ENCODE measurements at regions not wholly inside any gene's neighbourhood (a gene's known extent, or its start where the extent isn't known, plus 50 kb on each side); places are given as distances from the start of the nearest gene placed in this dataset.
A peak's percentile ranks its signal among the peaks of the same experiment; 100 is the strongest.

DNA sequence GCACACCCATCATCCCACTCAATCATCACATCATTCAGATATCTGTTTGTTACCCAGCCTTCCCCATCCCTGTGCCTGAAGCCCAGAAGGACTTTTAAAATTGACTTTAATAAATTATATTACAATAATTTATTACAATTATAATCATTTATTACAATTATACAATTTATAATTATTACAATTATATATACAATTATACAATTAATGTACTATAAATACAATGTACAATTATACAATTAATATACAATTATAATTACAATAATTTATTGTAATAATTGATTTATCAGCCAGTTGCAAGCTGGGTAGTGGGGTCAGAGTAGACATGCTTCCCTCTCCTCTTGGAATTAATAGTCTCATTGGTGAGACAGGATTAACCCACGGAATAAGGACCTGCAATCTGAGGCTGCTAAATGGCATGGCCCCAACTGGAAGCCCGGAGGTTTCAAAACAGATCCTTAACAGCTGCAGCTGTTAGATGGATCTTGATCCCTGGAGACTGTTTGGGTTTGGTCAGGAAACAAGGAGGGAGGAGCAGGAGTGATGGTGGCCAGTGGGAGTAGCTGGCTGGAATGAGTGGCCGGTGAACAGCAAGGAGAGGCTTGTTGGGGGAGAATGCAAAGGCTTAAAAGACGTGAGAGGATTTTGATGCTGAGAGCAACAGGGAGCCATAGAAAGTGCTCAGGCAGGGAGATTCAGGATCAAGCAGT is 402.8 kb upstream of the PODXL start:
- Histone ChIP-seq H3K27me3 (ENCODE audit: low read depth, low read length) (no peaks in the 10 kb centered on the region), H3K27ac (ENCODE audit: low read length) (no peak overlapping the region), H3K4me3 (ENCODE audit: low read depth in 1 of 2, low read length in 2 of 2) (no peak overlapping the region), H3K36me3 (ENCODE audit: control insufficient read depth in 1 of 2, insufficient read depth in 2 of 2, low read length in 2 of 2) (no peaks in the 10 kb centered on the region), H3K9me3 (ENCODE audit: control insufficient read depth in 1 of 2, low read length in 2 of 2) (no peaks in the 10 kb centered on the region), H3K4me1 (ENCODE audit: control insufficient read depth in 1 of 2, insufficient read depth in 2 of 2, low read length in 2 of 2) (no peaks in the 10 kb centered on the region)

DNA sequence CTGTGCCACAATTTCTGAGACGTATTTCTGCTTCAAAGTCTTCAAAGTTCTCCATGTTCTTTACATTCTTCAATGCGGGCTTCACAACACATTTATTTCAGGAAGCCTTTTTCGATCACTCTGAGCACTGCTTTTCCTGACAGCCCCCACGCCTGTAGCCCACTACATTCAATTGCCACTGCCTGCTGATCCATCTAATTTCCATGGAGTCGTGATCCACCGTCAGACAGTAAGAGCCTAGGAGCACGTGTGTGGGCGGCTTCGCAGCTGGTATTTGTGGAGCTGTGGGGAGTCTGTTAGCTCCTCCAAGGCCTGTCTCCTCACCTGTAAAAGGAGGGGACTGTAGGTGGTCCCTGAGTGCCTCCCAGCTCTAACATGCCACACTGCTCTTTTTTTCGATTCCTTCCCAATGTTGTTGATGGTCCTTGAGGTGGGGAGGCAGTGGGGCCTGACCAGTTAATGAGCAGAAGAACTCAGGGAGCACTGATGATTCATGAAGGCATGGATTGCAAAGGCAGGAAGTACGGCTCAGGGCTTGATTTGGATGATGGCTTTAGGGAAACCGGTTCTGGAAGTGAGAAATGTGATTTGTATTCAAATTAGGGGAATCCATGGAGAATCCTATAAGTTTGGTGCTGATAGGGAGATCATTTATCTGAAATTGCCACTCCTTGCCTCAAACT is 401.1 kb upstream of the PODXL start:
- no peak overlapping the region for H3K4me3 ChIP-seq (ENCODE audit: low read depth in 1 of 2, low read length in 2 of 2)
- no peaks in the 10 kb centered on the region for H3K4me1 ChIP-seq (ENCODE audit: control insufficient read depth in 1 of 2, insufficient read depth in 2 of 2, low read length in 2 of 2)
- no peaks in the 10 kb centered on the region for H3K9me3 ChIP-seq (ENCODE audit: control insufficient read depth in 1 of 2, low read length in 2 of 2)
- no peaks in the 10 kb centered on the region for H3K36me3 ChIP-seq (ENCODE audit: control insufficient read depth in 1 of 2, insufficient read depth in 2 of 2, low read length in 2 of 2)
- H3K27me3 ChIP-seq (ENCODE audit: low read depth, low read length), result no peaks in the 10 kb centered on the region
- H3K27ac ChIP-seq (ENCODE audit: low read length), result no peak overlapping the region

DNA sequence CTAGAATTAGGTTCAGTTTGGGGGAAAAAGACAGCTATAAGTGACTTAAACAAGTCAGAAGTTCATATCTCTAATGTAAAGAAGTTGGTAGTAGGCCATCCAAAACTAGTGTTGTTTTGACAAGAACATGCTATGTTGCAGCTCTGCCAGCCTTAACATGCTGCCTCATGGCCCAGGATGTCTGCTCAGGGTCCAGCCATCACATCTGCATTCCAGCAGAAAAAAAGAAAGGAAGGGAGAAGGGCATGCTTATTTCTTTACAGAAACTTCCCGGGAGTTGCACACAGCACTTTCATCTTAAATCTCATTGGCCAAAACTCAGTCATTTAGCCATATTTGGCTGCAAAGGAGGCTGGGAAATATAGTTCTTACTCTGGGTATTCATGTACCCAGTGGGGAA is 400.4 kb upstream of the PODXL start:
- Histone ChIP-seq H3K27ac (ENCODE audit: low read length) (no peak overlapping the region), H3K36me3 (ENCODE audit: control insufficient read depth in 1 of 2, insufficient read depth in 2 of 2, low read length in 2 of 2) (no peaks in the 10 kb centered on the region), H3K4me3 (ENCODE audit: low read depth in 1 of 2, low read length in 2 of 2) (no peak overlapping the region), H3K4me1 (ENCODE audit: control insufficient read depth in 1 of 2, insufficient read depth in 2 of 2, low read length in 2 of 2) (no peaks in the 10 kb centered on the region), H3K27me3 (ENCODE audit: low read depth, low read length) (no peaks in the 10 kb centered on the region), H3K9me3 (ENCODE audit: control insufficient read depth in 1 of 2, low read length in 2 of 2) (no peaks in the 10 kb centered on the region)

DNA sequence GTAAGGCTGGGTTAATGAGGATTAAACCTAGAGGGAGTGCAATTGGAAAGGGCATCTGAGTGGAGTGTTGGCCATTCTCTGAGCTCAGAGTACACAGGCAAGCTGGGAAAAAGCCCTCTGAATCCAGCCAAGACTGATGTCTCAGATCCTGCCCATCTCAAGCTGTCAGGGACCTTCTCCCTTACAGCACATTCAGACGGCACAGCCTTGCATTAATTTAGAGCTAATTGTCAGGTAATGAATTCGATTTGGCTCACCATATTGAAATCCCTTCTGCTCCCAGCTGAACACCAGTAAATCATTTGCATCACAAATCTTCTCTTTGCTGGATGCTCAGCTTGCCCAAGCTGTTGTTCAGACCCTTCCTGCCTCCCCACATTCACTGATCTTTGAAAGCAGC is 399.3 kb upstream of the PODXL start:
- Histone ChIP-seq H3K4me1 (ENCODE audit: control insufficient read depth in 1 of 2, insufficient read depth in 2 of 2, low read length in 2 of 2) (peaks cover 0 to under 1% of the 10 kb centered on the region in 2 donors), H3K4me3 (ENCODE audit: low read depth in 1 of 2, low read length in 2 of 2) (no peak overlapping the region), H3K27me3 (ENCODE audit: low read depth, low read length) (no peaks in the 10 kb centered on the region), H3K27ac (ENCODE audit: low read length) (no peak overlapping the region), H3K36me3 (ENCODE audit: control insufficient read depth in 1 of 2, insufficient read depth in 2 of 2, low read length in 2 of 2) (no peaks in the 10 kb centered on the region), H3K9me3 (ENCODE audit: control insufficient read depth in 1 of 2, low read length in 2 of 2) (no peaks in the 10 kb centered on the region)

DNA sequence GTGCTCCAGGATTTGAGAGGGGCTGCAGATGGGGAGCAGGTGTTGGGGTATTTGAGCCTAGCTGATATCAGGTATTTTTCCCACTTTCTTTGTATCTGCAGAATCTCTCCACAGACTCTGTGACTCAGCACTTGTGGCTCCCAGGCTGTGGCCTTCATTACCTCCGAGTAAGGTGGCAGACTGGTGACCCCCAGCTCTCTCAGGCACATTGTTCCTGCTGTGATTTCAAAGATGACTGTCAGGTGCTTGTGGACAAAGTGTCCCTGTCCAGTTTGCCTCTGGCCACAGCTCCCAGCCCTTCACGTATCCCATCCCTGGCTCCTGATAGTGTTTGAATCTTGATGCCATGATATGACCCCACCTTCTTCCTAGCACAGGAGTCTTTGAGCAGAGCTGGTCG is 396.8 kb upstream of the PODXL start:
- Histone ChIP-seq H3K27me3 (ENCODE audit: low read depth, low read length) (no peaks in the 10 kb centered on the region), H3K9me3 (ENCODE audit: control insufficient read depth in 1 of 2, low read length in 2 of 2) (no peaks in the 10 kb centered on the region)

DNA sequence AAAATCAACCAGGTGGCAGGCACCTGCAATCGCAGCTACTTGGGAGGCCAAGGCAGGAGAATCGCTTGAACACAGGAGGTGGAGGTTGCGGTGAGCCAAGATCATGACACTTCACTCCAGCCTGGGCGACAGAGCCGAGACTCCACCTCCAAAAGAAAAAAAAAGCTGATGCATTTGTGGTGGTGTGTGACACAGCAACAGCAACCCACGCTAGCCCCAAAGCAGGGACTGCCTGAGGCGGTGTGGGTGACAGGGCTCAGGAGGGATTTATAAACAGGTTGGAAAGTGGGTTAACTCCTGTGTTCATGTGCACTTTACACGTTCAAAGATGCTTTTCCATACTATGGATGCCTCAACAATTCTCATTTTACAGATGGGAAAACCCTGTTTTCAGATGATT is 395.9 kb upstream of the PODXL start:
- Histone ChIP-seq H3K4me1 (ENCODE audit: control insufficient read depth in 1 of 2, insufficient read depth in 2 of 2, low read length in 2 of 2) (peaks cover 0 to 9% of the 10 kb centered on the region in 2 donors), H3K36me3 (ENCODE audit: control insufficient read depth in 1 of 2, insufficient read depth in 2 of 2, low read length in 2 of 2) (no peaks in the 10 kb centered on the region), H3K9me3 (ENCODE audit: control insufficient read depth in 1 of 2, low read length in 2 of 2) (no peaks in the 10 kb centered on the region), H3K27me3 (ENCODE audit: low read depth, low read length) (no peaks in the 10 kb centered on the region), H3K4me3 (ENCODE audit: low read depth in 1 of 2, low read length in 2 of 2) (no peak overlapping the region), H3K27ac (ENCODE audit: low read length) (no peak overlapping the region)

More for the DNA sequence above, 396.8 kb upstream of the PODXL start:
- Histone ChIP-seq H3K4me1 (ENCODE audit: control insufficient read depth in 1 of 2, insufficient read depth in 2 of 2, low read length in 2 of 2) (peaks cover 0 to 9% of the 10 kb centered on the region in 2 donors), H3K36me3 (ENCODE audit: control insufficient read depth in 1 of 2, insufficient read depth in 2 of 2, low read length in 2 of 2) (no peaks in the 10 kb centered on the region), H3K27ac (ENCODE audit: low read length) (no peak overlapping the region), H3K4me3 (ENCODE audit: low read depth in 1 of 2, low read length in 2 of 2) (no peak overlapping the region)

DNA sequence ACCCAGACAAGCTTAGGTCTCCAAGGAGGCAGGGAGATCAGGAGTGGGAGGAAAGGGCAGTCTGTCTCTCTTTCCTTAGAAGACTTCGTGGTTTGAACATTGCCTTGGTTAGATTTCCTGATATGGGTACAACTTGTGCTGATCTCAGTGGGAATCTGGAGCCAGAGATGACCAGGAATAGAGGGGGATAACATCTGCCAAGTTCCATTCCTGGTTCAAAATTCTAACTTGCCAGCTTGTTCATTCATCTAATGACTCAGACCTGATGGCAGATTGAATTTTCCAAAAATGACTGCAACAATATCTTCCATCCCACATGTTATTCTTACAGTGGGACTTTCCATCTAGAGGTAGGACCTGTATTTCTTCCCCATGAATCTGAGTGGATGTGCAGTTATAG is 394.3 kb upstream of the PODXL start:
- Histone ChIP-seq H3K27me3 (ENCODE audit: low read depth, low read length) (peaks cover 9% of the 10 kb centered on the region), H3K27ac (ENCODE audit: low read length) (no peak overlapping the region), H3K36me3 (ENCODE audit: control insufficient read depth in 1 of 2, insufficient read depth in 2 of 2, low read length in 2 of 2) (no peaks in the 10 kb centered on the region), H3K4me3 (ENCODE audit: low read depth in 1 of 2, low read length in 2 of 2) (no peak overlapping the region), H3K4me1 (ENCODE audit: control insufficient read depth in 1 of 2, insufficient read depth in 2 of 2, low read length in 2 of 2) (peaks cover 0 to 9% of the 10 kb centered on the region in 2 donors), H3K9me3 (ENCODE audit: control insufficient read depth in 1 of 2, low read length in 2 of 2) (no peaks in the 10 kb centered on the region)

DNA sequence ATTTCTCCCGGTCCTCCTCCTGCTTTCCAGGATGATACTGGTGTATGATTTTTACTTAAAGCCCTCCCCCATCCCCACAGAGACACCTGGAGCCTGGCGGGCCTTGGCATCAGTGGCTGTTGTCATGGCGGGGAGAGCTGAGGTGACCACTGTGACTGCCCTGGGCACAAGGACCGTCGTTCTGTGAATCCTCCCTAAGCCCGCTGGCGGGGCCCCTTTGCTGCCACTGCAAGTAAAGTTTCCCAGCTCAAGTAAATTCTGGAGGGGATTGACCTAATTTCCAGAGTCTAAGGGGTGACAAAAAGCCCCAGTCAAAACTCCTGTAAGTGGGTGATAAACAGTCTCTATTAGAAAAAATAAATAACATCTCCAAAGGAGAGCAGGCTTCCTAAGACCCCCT is 393.2 kb upstream of the PODXL start:
- peaks cover 16% of the 10 kb centered on the region for H3K27me3 ChIP-seq (ENCODE audit: low read depth, low read length)
- no peaks in the 10 kb centered on the region for H3K9me3 ChIP-seq (ENCODE audit: control insufficient read depth in 1 of 2, low read length in 2 of 2)
- no peak overlapping the region for H3K4me3 ChIP-seq (ENCODE audit: low read depth in 1 of 2, low read length in 2 of 2)
- no peaks in the 10 kb centered on the region for H3K36me3 ChIP-seq (ENCODE audit: control insufficient read depth in 1 of 2, insufficient read depth in 2 of 2, low read length in 2 of 2)
- H3K27ac ChIP-seq (ENCODE audit: low read length), result no peak overlapping the region
- H3K4me1 ChIP-seq (ENCODE audit: control insufficient read depth in 1 of 2, insufficient read depth in 2 of 2, low read length in 2 of 2), result peaks cover 0 to 9% of the 10 kb centered on the region in 2 donors

DNA sequence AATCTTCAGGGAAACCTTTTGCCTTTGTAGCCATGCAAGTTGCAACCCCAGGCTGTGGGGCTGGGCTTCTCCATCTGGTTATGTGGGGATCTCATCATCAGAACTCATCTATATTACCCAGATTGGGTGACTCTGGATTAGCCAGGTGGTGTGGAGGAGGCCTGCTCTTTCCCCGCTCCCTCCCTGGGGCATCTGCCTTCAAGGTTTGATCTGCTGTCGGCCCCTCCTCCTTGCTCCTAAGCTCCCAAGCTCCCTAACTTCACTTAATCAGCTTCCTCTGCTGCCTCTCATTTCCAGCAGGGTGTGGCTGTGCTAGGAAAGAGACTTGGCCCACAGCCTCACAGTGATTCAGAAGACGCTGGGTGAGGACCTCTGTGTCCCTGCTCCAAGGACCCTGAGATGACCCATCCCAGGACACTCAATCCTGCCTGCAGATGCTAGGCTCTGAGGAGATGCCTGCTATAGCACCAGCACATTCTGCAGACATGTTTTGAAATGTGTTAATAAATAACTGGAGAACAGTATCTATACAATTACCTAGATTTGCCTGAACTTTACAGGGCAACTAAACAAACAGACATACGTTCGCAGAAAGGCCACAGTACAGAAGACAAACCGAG is 392.1 kb upstream of the PODXL start:
- H3K4me3 ChIP-seq (ENCODE audit: low read depth in 1 of 2, low read length in 2 of 2), result no peak overlapping the region
- no peaks in the 10 kb centered on the region for H3K36me3 ChIP-seq (ENCODE audit: control insufficient read depth in 1 of 2, insufficient read depth in 2 of 2, low read length in 2 of 2)
- H3K27ac ChIP-seq (ENCODE audit: low read length), result no peak overlapping the region
- no peaks in the 10 kb centered on the region for H3K9me3 ChIP-seq (ENCODE audit: control insufficient read depth in 1 of 2, low read length in 2 of 2)
- H3K27me3 ChIP-seq (ENCODE audit: low read depth, low read length), result peaks cover 18% of the 10 kb centered on the region
- peaks cover 0 to 9% of the 10 kb centered on the region in 2 donors for H3K4me1 ChIP-seq (ENCODE audit: control insufficient read depth in 1 of 2, insufficient read depth in 2 of 2, low read length in 2 of 2)

DNA sequence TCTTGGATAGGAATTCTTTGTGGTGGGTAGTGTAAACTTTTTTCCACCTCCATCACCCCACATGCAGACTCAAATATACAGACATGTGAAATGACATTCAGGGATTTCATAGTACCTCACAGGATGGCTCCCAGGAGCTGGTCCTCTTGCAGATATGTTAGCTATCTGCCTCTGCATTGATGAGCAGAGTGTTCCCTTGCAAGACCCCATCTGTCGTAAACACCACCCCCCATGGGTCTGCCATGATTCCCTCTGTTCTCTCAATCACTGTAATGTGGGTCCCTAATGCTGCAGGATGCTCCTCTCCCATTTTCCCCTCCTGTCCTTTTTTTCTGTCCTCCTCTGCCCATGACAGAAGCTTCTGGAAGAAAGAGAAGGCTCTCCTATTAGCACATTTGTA is 391.2 kb upstream of the PODXL start:
- Histone ChIP-seq H3K9me3 (ENCODE audit: control insufficient read depth in 1 of 2, low read length in 2 of 2) (no peaks in the 10 kb centered on the region), H3K27ac (ENCODE audit: low read length) (no peak overlapping the region), H3K27me3 (ENCODE audit: low read depth, low read length) (peaks cover 18% of the 10 kb centered on the region), H3K4me3 (ENCODE audit: low read depth in 1 of 2, low read length in 2 of 2) (no peak overlapping the region), H3K4me1 (ENCODE audit: control insufficient read depth in 1 of 2, insufficient read depth in 2 of 2, low read length in 2 of 2) (peaks cover 0 to 9% of the 10 kb centered on the region in 2 donors), H3K36me3 (ENCODE audit: control insufficient read depth in 1 of 2, insufficient read depth in 2 of 2, low read length in 2 of 2) (no peaks in the 10 kb centered on the region)

DNA sequence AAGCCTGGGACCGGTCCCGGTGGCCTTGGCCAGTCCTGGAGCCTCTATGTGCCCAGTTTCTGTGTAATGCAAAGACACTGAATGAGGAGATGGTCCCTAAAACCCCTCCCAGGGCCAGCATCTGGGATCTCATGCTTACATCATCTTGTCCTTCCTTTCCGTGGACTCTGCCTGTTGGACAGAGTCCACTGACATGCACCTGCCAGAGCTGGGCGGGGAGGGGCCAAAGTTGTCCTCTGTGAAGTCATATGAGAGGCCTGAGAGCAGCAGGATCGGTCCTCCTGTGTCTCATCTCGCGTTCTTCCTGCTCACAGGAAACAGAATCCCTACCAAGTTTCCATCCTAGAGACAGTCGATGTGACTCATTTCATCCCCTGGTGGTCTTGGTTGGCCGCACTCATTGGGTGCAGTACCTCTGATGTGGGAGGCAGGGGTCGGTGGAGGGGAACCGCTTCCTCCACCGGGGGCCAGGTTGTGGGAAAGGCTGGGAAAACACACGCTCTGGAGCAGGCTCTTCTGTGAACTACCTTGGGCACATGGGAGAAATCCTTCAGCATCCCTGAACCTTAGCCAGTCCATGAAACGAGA is 389.6 kb upstream of the PODXL start:
- Histone ChIP-seq H3K4me3 (ENCODE audit: low read depth in 1 of 2, low read length in 2 of 2) (peak overlapping the region in 1 of 2 donors; percentile 43), H3K27me3 (ENCODE audit: low read depth, low read length) (peaks cover 18% of the 10 kb centered on the region)

More for the DNA sequence above, 389.6 kb upstream of the PODXL start:
- Histone ChIP-seq H3K9me3 (ENCODE audit: control insufficient read depth in 1 of 2, low read length in 2 of 2) (no peaks in the 10 kb centered on the region), H3K36me3 (ENCODE audit: control insufficient read depth in 1 of 2, insufficient read depth in 2 of 2, low read length in 2 of 2) (no peaks in the 10 kb centered on the region), H3K4me1 (ENCODE audit: control insufficient read depth in 1 of 2, insufficient read depth in 2 of 2, low read length in 2 of 2) (peaks cover 0 to 9% of the 10 kb centered on the region in 2 donors), H3K27ac (ENCODE audit: low read length) (no peak overlapping the region)
